Right ventricle myocardium superior (tissue), 1 donor: ENCODE measurements at regions not wholly inside any gene's neighbourhood (a gene's known extent, or its start where the extent isn't known, plus 50 kb on each side); places are given as distances from the start of the nearest gene placed in this dataset.

Source experiments
- ATAC-seq: fragments of 200-7000 bp; cut with Tn5 transposase; one replicate; pipeline ENCODE4 v1.9.1; 2020; ENCODE audit warnings: mild to moderate bottlenecking; ENCODE audit not compliant: poor library complexity
- DNase-seq: peaks from one replicate; pipeline ENCODE4 v3.0.0-alpha.2; 2020
- intact Hi-C: fragments of 100-400 bp; cut with DNase I; formaldehyde crosslinking; loops from one replicate; pipeline ENCODE4 v1.11.2; 2022
- donor health status: DM: no; HTN: yes; CAD: no; lungs with severe emphysema.

DNA sequence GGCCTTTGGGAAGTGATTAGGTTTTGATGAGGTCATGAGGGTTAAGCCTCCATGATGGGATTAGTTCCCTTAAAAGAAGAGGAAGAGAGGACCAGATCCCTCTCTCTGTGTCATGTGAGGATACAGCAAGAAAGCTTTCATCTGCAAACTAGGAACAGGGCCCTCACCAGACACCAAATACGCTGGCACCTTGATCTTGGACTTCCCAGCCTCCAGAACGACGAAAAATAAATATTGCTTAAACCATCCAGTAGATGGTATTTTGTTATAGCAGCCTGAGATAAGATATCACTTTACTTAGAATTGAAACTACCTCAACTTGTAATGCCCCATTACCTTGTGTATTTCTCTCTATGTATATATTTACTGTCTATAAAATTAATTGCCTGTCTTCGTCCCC, 65.4 kb upstream of the NNAT start:
- intact Hi-C loops = no loop called here

DNA sequence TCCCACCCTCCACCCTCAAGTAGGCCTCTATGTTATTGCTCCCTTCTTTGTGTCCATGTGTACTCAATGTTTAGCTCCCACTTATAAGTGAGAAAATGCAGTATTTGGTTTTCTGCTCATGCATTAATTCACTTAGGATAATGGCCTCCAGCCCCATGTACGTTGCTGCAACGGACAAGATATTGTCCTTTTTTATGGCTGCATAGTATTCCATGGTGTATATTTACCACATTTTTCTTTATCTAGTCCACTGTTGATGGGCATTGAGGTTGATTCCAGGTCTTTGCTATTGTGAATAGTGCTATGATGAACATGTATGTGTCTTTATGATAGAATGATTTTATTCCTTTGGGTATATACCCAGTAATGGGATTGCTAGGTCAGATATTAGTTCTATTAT, 64.1 kb upstream of the NNAT start:
- DNase-seq (no peak), ATAC-seq (no peak)
- intact Hi-C loops = no loop called here

More for the DNA sequence above, 65.4 kb upstream of the NNAT start:
- DNase-seq (no peak), ATAC-seq (no peak)

DNA sequence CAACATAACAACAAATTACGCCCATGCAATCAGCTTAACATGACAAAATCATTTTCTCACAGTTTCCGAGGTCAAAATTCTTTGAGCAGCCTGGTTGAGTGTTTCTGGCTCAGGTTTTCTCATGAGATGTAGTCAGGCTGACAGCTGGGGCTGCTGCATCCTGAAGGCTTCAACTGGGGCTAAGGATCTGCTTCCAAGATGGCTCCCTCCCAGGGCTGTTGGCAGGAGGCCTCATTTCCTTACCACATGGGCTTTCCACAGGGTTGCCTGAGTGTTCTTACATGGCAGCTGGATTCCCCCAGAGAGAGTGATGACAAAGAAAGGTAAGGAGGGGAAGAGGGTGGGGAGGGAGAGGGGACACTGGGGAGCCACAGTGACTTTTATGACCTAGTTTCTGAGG, 63.1 kb upstream of the NNAT start:
- DNase-seq = peak; percentile 53
- ATAC-seq = no peak
- intact Hi-C loops = no loop called here

DNA sequence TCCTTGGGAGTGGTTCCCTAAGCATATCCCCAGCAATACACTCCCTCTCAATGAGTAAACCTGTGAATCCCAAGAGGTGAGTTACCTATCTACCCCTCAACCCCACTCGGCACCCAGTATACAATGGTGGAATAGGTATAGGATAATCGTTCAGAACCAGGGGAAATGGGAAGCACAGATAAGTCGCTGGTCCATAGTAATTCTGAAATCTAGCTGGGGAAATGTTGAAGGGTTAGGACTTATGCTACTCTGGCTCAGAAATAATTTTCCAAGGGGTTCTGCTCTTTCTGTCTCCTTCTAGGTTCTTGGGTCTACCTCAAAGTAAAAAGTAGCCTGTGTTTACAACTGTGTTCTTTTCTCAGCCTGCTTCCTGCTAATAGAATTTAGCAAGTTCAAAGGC, 62.3 kb upstream of the NNAT start:
- ATAC-seq (no peak), DNase-seq (no peak)
- intact Hi-C loops = no loop called here

DNA sequence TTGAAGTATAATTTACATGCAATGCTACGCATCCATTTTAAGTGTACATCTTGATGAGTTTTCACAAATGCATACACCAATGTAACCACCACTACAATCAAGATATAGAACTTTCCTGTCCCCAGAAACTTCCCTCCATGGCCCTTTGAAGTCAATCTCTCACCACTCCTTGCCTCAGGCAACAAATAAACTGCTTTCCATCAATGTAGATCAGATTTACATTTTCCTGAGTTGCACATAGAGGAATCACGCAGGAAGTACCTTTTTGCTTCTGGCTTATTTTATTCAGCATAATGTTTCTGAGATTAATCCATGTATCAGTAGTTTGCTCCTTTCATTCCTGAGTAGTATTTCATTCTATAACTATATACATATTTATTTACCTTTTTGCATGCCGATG, 59.6 kb upstream of the NNAT start:
- no peak for DNase-seq
- no peak for ATAC-seq
- intact Hi-C loops = no loop called here

DNA sequence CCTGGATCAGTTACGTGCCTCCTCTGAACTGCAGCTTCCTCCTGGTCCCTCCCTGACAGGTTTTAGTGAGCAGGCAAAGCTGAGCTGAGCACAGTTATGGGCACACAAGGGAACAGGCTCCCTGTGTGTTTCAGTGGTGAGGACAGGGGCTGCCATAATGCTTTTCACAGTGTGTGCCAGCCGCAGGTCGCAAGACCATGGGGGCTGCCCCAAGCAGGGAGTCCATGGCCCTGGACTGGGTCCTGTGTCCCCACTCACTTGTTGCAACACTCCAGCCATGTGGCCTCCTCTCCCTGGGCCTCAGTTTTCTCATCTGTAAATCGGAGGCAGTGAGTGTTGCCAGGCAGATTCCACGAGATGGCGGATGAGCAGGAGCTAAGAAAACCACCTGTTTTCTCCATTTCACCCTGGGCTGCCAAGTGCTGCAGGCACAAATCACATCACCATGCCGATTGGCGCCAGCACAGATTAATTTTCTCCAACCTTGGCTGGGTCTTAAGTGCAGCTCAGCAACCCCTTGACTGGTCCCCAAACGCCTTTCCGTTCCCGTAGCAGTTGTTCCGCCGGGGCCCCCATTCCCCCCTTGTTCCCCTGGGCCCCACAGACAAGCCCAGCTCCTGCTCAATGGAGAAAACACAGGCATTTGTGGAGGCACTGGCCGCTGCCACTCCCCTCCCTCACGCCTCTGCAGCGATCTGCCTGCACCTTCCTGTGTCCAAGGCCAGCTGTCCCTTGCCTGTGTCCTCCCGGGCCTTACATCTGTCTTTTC, 57.1 kb upstream of the NNAT start:
- intact Hi-C loops = no loop called here
- no peak for ATAC-seq
- DNase-seq = no peak

DNA sequence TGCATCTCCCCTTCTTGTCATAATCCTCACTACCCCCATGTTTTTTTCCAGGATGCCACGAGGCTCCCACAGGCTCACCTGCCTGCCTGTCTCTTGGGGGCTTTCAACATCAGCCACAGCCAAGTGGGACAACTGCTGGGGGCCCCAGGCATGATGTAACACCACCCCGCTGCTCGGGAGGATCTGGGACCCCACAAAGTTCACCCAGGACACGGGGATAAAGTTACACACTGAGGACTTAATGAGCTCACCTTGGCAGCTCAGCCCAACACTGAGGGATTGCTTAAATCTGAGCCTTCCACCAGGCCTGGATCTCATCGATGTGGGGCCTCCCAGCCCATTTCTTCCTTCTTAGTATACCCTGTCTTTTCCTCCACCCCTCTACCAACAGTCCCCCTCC, 56.4 kb upstream of the NNAT start:
- ATAC-seq (no peak), DNase-seq (no peak)
- intact Hi-C loops = no loop called here
